ENCODE measurements at regions not wholly inside any gene's neighbourhood (a gene's known extent, or its start where the extent isn't known, plus 50 kb on each side); places are given as distances from the start of the nearest gene placed in this dataset.

DNA sequence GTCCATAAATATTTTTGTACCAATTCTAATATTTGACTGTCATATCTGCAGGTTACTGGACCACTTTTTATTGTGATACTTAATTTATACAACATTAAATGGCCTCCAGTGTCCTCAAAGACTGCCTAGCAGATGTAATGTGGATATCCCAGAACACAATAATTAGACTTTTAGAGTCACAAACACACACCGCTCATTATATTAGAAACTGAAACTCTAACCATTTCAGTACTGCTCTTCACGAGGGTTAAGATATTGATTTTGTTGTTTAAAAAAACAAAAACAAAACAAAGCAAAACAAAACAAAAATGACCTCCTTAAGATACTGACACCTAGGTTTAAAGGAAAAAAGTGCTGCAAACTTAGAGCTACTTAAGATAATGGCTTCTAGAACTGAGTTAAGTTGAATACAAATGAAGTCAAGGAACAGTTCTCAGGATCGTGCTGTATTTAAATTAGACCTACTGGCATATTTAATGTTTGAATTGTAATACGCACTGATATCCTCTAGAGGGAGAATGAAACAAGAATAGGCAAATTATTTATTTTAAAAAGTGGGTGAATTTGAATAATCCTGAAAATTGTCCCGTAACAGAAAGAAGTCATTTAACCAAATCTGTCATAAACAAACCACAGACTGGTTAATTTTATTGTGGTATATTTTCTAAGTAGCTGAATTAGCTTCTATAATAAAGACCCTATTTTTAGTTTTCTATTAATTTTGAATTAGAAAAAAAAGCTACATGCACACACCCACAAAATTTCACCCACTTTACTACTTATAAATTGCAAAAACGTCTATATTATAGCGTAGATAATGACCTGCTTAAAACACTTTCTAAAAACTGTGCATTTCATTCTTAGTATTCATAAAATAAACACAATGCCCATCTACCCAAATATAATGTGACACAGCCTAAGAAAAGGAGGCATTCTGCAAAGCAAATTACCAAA is 395.2 kb upstream of the DCN start:
- DNase-seq (ENCODE audit: low spot score), result peak; percentile 4
- TF ChIP-seq EZH2phosphoT487 (IDR thresholded peaks at IDR 0.05; ENCODE audit: borderline replicate concordance, low read depth, low read length) (no peak), CTCF (conservative IDR thresholded peaks at IDR 0.05; ENCODE audit: low read length) (peak; percentile 73)

DNA sequence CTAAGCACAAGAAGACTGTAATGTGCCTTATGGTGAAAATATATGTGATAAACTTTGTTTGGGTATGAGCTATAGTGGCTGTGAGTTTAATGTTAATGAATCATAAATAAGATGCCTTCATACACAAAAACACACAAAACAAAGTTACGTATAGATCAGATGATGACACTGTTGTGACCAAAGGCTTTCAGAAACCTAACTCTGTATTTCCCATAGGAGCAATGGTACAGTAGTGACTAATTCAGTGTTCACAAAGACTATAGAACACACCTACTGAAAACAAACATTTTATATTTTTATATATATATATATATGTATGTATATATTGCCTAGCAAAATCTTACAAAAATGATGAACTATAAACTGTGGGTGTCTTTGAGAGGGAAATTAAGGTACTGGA is 393.8 kb upstream of the DCN start:
- Histone ChIP-seq H3K4me1 (ENCODE audit: insufficient read depth, low read length, poor library complexity, severe bottlenecking) (no peaks in the 10 kb centered on the region), H3K36me3 (ENCODE audit: insufficient read depth, low read length) (no peaks in the 10 kb centered on the region), H4K20me1 (ENCODE audit: insufficient read depth, low read length) (no peaks in the 10 kb centered on the region), H3K79me2 (ENCODE audit: insufficient read depth, low read depth, low read length) (no peaks in the 10 kb centered on the region), H3K4me2 (ENCODE audit: low read length) (no peak overlapping the region), H3K9me3 (ENCODE audit: low read length) (no peaks in the 10 kb centered on the region), H3K27ac (ENCODE audit: low read depth, low read length, poor library complexity, severe bottlenecking) (no peak overlapping the region), H2AFZ (ENCODE audit: low read length) (no peak overlapping the region), H3K4me3 (ENCODE audit: low read depth, low read length, poor library complexity, severe bottlenecking) (no peak overlapping the region), H3K9me2 (ENCODE audit: insufficient read depth, low read length) (no peaks in the 10 kb centered on the region)
- TF ChIP-seq EZH2phosphoT487 (IDR thresholded peaks at IDR 0.05; ENCODE audit: borderline replicate concordance, low read depth, low read length) (no peak), CTCF (conservative IDR thresholded peaks at IDR 0.05; ENCODE audit: low read length) (no peak)
- POLR2A ChIA-PET, result interaction anchor here (0.6 to 0.7 kb wide), 2 partner anchors 9 to 390 kb away, joined by 3 to 4 read pairs; no protein-coding TSS in a partner anchor
- intact Hi-C loops (cut with micrococcal nuclease; ENCODE audit: unreplicated experiment), result no loop called here
- CTCF ChIA-PET (ENCODE audit: unreplicated experiment), result no interaction called here
- no TSS peak for BruUV-seq (replicated peaks)
- no peak for DNase-seq (ENCODE audit: low spot score)

More for the DNA sequence above, 395.2 kb upstream of the DCN start:
- H3K9me3 ChIP-seq (ENCODE audit: low read length), result no peaks in the 10 kb centered on the region
- no peaks in the 10 kb centered on the region for H3K9me2 ChIP-seq (ENCODE audit: insufficient read depth, low read length)
- H3K4me1 ChIP-seq (ENCODE audit: insufficient read depth, low read length, poor library complexity, severe bottlenecking), result no peaks in the 10 kb centered on the region
- ChIA-PET CTCF (ENCODE audit: unreplicated experiment) (no interaction called here), POLR2A (interaction anchor here (1.0 kb wide), 1 partner anchor 9 kb away, joined by 3 read pairs; no protein-coding TSS in a partner anchor)
- no peaks in the 10 kb centered on the region for H3K36me3 ChIP-seq (ENCODE audit: insufficient read depth, low read length)
- H3K4me2 ChIP-seq (ENCODE audit: low read length), result no peak overlapping the region
- intact Hi-C loops (cut with micrococcal nuclease; ENCODE audit: unreplicated experiment), result no loop called here
- H3K4me3 ChIP-seq (ENCODE audit: low read depth, low read length, poor library complexity, severe bottlenecking), result no peak overlapping the region
- H3K27ac ChIP-seq (ENCODE audit: low read depth, low read length, poor library complexity, severe bottlenecking), result no peak overlapping the region
- no TSS peak for BruUV-seq (replicated peaks)
- H2AFZ ChIP-seq (ENCODE audit: low read length), result no peak overlapping the region
- no peaks in the 10 kb centered on the region for H4K20me1 ChIP-seq (ENCODE audit: insufficient read depth, low read length)
- H3K79me2 ChIP-seq (ENCODE audit: insufficient read depth, low read depth, low read length), result no peaks in the 10 kb centered on the region

- no peak overlapping the region for H3K4me3 ChIP-seq (ENCODE audit: low read depth, low read length, poor library complexity, severe bottlenecking)
- intact Hi-C loops (cut with micrococcal nuclease; ENCODE audit: unreplicated experiment), result no loop called here
- H3K9me2 ChIP-seq (ENCODE audit: insufficient read depth, low read length), result no peaks in the 10 kb centered on the region
- no TSS peak for BruUV-seq (replicated peaks)
- TF ChIP-seq EZH2phosphoT487 (IDR thresholded peaks at IDR 0.05; ENCODE audit: borderline replicate concordance, low read depth, low read length), result no peak
- no peak for TF ChIP-seq CTCF (conservative IDR thresholded peaks at IDR 0.05; ENCODE audit: low read length)
- no peak overlapping the region for H3K4me2 ChIP-seq (ENCODE audit: low read length)
- no peaks in the 10 kb centered on the region for H4K20me1 ChIP-seq (ENCODE audit: insufficient read depth, low read length)
- ChIA-PET CTCF (ENCODE audit: unreplicated experiment) (no interaction called here), POLR2A (interaction anchor here (0.7 kb wide), 1 partner anchor 74 kb away, joined by 3 read pairs; no protein-coding TSS in a partner anchor)
- H3K9me3 ChIP-seq (ENCODE audit: low read length), result no peaks in the 10 kb centered on the region
- H3K36me3 ChIP-seq (ENCODE audit: insufficient read depth, low read length), result no peaks in the 10 kb centered on the region
- no peaks in the 10 kb centered on the region for H3K79me2 ChIP-seq (ENCODE audit: insufficient read depth, low read depth, low read length)
- DNase-seq (ENCODE audit: low spot score), result no peak
- H3K27ac ChIP-seq (ENCODE audit: low read depth, low read length, poor library complexity, severe bottlenecking), result no peak overlapping the region
- no peak overlapping the region for H2AFZ ChIP-seq (ENCODE audit: low read length)
- no peaks in the 10 kb centered on the region for H3K4me1 ChIP-seq (ENCODE audit: insufficient read depth, low read length, poor library complexity, severe bottlenecking)
Observed at GRCh38 chr12:91575630-91576029, 393.0 kb upstream of the DCN start.
